ENCODE measurements at regions not wholly inside any gene's neighbourhood (a gene's known extent, or its start where the extent isn't known, plus 50 kb on each side); places are given as distances from the start of the nearest gene placed in this dataset.
"Not testable (repeated sequence)": the region's sequence is repeated elsewhere in the genome, so short reads cannot be mapped to it uniquely, and the experiment has no call there.

DNA sequence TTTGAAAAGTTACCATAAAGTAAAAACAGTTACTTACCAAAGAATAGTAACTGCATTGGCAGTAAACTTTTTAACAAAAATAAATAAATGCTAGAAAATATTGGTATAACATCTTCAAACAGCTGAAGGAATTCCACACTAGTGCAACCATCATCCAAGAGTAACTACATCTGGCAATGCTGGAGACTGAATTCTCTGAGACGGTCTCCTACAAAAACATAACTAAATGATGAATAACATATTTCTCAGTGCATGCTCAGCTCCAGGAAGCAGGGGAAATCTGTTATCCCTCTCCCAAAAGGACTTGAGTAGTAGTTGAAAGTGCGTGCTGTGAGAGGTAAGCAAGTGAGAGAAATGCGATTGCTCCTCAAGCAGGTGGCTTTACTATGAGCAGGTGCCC, 526.8 kb upstream of the CCDC54 start:
- no peaks in the 10 kb centered on the region for H4K20me1 ChIP-seq (ENCODE audit: insufficient read depth, low read length)
- H3K9me3 ChIP-seq (ENCODE audit: low read length) = no peaks in the 10 kb centered on the region
- H2AFZ ChIP-seq (ENCODE audit: low read length) = no peak overlapping the region
- H3K36me3 ChIP-seq (ENCODE audit: insufficient read depth, low read length) = no peaks in the 10 kb centered on the region
- no peaks in the 10 kb centered on the region for H3K79me2 ChIP-seq (ENCODE audit: insufficient read depth, low read length)
- TF ChIP-seq, protein P1, sequence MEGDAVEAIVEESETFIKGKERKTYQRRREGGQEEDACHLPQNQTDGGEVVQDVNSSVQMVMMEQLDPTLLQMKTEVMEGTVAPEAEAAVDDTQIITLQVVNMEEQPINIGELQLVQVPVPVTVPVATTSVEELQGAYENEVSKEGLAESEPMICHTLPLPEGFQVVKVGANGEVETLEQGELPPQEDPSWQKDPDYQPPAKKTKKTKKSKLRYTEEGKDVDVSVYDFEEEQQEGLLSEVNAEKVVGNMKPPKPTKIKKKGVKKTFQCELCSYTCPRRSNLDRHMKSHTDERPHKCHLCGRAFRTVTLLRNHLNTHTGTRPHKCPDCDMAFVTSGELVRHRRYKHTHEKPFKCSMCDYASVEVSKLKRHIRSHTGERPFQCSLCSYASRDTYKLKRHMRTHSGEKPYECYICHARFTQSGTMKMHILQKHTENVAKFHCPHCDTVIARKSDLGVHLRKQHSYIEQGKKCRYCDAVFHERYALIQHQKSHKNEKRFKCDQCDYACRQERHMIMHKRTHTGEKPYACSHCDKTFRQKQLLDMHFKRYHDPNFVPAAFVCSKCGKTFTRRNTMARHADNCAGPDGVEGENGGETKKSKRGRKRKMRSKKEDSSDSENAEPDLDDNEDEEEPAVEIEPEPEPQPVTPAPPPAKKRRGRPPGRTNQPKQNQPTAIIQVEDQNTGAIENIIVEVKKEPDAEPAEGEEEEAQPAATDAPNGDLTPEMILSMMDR (IDR thresholded peaks at IDR 0.05; ENCODE audit: low read length) = no peak
- TF ChIP-seq EZH2 (IDR thresholded peaks at IDR 0.05; ENCODE audit: borderline replicate concordance, low read length) = no peak
- no peaks in the 10 kb centered on the region for H3K9me2 ChIP-seq (ENCODE audit: low read depth, low read length)
- no peak overlapping the region for H3K4me2 ChIP-seq (ENCODE audit: low read length)
- H3K27ac ChIP-seq (ENCODE audit: low read depth, low read length, poor library complexity, severe bottlenecking) = no peak overlapping the region
- no peaks in the 10 kb centered on the region for H3K4me1 ChIP-seq (ENCODE audit: insufficient read depth, low read length, severe bottlenecking)
- no peak overlapping the region for H3K4me3 ChIP-seq (ENCODE audit: low read depth, low read length, poor library complexity, severe bottlenecking)
- H3F3A ChIP-seq (ENCODE audit: insufficient read depth, low read length) = no peaks in the 10 kb centered on the region
- no peak overlapping the region for H3K9ac ChIP-seq (ENCODE audit: low read length)
- no peaks in the 10 kb centered on the region for H3K27me3 ChIP-seq (ENCODE audit: insufficient read depth, low read length)

- not testable (repeated sequence) for H3K4me3 ChIP-seq (ENCODE audit: low read depth, low read length, poor library complexity, severe bottlenecking)
Measured at GRCh38 chr3:106858321-106858720, 518.9 kb upstream of the CCDC54 start.

DNA sequence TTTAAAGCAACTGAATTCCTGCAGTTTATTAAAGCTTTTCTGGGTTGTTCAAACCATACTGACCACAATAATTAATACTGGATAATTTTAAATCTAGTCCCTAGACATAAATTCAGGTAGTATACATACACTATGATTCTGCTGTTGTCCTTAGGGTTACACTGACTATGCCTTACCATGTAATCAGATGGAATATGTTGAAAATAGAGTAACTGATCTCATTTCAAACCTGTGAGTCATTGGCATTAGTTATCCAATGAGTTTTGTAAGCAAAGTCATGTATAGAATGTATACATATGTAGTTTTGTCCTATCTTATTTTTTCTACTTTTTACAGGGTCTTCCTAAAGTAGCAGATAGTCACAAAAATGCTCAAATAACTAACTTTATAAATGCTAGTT, 517.1 kb upstream of the CCDC54 start:
- H3F3A ChIP-seq (ENCODE audit: insufficient read depth, low read length) = no peaks in the 10 kb centered on the region
- H3K27ac ChIP-seq (ENCODE audit: low read depth, low read length, poor library complexity, severe bottlenecking) = no peak overlapping the region
- no peaks in the 10 kb centered on the region for H3K9me2 ChIP-seq (ENCODE audit: low read depth, low read length)
- H3K27me3 ChIP-seq (ENCODE audit: insufficient read depth, low read length) = no peaks in the 10 kb centered on the region
- H3K4me3 ChIP-seq (ENCODE audit: low read depth, low read length, poor library complexity, severe bottlenecking) = no peak overlapping the region
- no peaks in the 10 kb centered on the region for H3K9me3 ChIP-seq (ENCODE audit: low read length)
- H3K4me1 ChIP-seq (ENCODE audit: insufficient read depth, low read length, severe bottlenecking) = no peaks in the 10 kb centered on the region
- no peaks in the 10 kb centered on the region for H4K20me1 ChIP-seq (ENCODE audit: insufficient read depth, low read length)
- H3K79me2 ChIP-seq (ENCODE audit: insufficient read depth, low read length) = no peaks in the 10 kb centered on the region
- TF ChIP-seq, protein P1 (IDR thresholded peaks at IDR 0.05; ENCODE audit: low read length) = no peak
- no peak for TF ChIP-seq EZH2 (IDR thresholded peaks at IDR 0.05; ENCODE audit: borderline replicate concordance, low read length)
- no peak overlapping the region for H3K4me2 ChIP-seq (ENCODE audit: low read length)
- no peak overlapping the region for H3K9ac ChIP-seq (ENCODE audit: low read length)
- H3K36me3 ChIP-seq (ENCODE audit: insufficient read depth, low read length) = no peaks in the 10 kb centered on the region
- no peak overlapping the region for H2AFZ ChIP-seq (ENCODE audit: low read length)

More at GRCh38 chr3:106858321-106858720, 518.9 kb upstream of the CCDC54 start:
- not testable (repeated sequence) for H3K36me3 ChIP-seq (ENCODE audit: insufficient read depth, low read length); H3K79me2 ChIP-seq (ENCODE audit: insufficient read depth, low read length); H4K20me1 ChIP-seq (ENCODE audit: insufficient read depth, low read length); H3K4me1 ChIP-seq (ENCODE audit: insufficient read depth, low read length, severe bottlenecking); H3K27me3 ChIP-seq (ENCODE audit: insufficient read depth, low read length); H3K9me3 ChIP-seq (ENCODE audit: low read length); H3K9me2 ChIP-seq (ENCODE audit: low read depth, low read length); H3F3A ChIP-seq (ENCODE audit: insufficient read depth, low read length); H3K27ac ChIP-seq (ENCODE audit: low read depth, low read length, poor library complexity, severe bottlenecking); H2AFZ ChIP-seq (ENCODE audit: low read length); H3K9ac ChIP-seq (ENCODE audit: low read length); H3K4me2 ChIP-seq (ENCODE audit: low read length)

- Histone ChIP-seq H3K4me3 (ENCODE audit: low read depth, low read length, poor library complexity, severe bottlenecking) (no peak overlapping the region), H3K4me2 (ENCODE audit: low read length) (no peak overlapping the region)
Measured at GRCh38 chr3:106862067-106862466, 515.2 kb upstream of the CCDC54 start.

More at GRCh38 chr3:106862067-106862466, 515.2 kb upstream of the CCDC54 start:
- Histone ChIP-seq H3K27ac (ENCODE audit: low read depth, low read length, poor library complexity, severe bottlenecking) (no peak overlapping the region), H2AFZ (ENCODE audit: low read length) (no peak overlapping the region), H3K9ac (ENCODE audit: low read length) (no peak overlapping the region), H3K9me3 (ENCODE audit: low read length) (no peaks in the 10 kb centered on the region), H3K36me3 (ENCODE audit: insufficient read depth, low read length) (no peaks in the 10 kb centered on the region), H3K27me3 (ENCODE audit: insufficient read depth, low read length) (no peaks in the 10 kb centered on the region), H4K20me1 (ENCODE audit: insufficient read depth, low read length) (no peaks in the 10 kb centered on the region), H3F3A (ENCODE audit: insufficient read depth, low read length) (no peaks in the 10 kb centered on the region), H3K4me1 (ENCODE audit: insufficient read depth, low read length, severe bottlenecking) (no peaks in the 10 kb centered on the region), H3K79me2 (ENCODE audit: insufficient read depth, low read length) (no peaks in the 10 kb centered on the region), H3K9me2 (ENCODE audit: low read depth, low read length) (no peaks in the 10 kb centered on the region)
- no peak for TF ChIP-seq EZH2 (IDR thresholded peaks at IDR 0.05; ENCODE audit: borderline replicate concordance, low read length)
- TF ChIP-seq, protein P1 (IDR thresholded peaks at IDR 0.05; ENCODE audit: low read length) = no peak

Measured in OCI-LY1 (cell line).